ENCODE measurements at regions not wholly inside any gene's neighbourhood (a gene's known extent, or its start where the extent isn't known, plus 50 kb on each side); places are given as distances from the start of the nearest gene placed in this dataset.
"Not testable (repeated sequence)": the region's sequence is repeated elsewhere in the genome, so short reads cannot be mapped to it uniquely, and the experiment has no call there.

DNA sequence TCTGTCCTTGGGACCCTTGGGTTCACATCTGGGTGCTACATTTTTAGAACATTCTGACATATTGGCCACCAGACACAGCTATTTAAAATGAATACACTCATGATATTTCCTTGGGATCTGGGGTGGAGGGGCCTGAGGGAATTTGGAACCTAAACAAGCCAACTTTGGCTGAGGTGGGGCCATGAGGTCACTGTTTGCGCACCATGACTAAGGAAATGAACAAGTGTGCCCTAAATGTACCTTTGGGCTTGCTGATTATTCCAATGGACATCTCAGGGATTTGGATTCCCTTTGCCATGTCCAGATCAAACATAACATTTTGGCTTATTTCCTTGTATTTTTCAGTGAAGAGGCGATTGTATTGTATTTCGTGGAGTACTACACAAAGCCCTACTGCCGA is 80.5 kb upstream of the SEC11C start:
- no peak for DNase-seq

DNA sequence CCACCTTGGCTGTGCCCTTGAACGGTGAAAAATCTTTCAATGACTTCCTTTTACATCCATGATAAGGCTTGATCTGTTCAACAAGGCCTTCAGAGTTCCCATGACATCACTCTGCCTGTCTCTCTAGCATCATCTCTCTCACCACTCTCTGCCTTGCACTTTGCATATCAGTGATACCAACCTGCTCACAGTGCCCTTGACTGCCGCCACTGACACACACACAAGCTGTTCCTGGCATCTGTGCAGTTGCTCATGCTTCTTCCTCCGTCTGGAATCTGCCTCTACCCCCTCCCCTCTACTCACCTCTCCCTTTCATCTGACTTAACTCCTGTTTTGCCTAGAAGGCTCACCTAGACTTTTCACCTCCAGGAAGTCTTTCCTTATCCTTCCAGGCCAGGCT is 79.1 kb upstream of the SEC11C start:
- no peak for DNase-seq

DNA sequence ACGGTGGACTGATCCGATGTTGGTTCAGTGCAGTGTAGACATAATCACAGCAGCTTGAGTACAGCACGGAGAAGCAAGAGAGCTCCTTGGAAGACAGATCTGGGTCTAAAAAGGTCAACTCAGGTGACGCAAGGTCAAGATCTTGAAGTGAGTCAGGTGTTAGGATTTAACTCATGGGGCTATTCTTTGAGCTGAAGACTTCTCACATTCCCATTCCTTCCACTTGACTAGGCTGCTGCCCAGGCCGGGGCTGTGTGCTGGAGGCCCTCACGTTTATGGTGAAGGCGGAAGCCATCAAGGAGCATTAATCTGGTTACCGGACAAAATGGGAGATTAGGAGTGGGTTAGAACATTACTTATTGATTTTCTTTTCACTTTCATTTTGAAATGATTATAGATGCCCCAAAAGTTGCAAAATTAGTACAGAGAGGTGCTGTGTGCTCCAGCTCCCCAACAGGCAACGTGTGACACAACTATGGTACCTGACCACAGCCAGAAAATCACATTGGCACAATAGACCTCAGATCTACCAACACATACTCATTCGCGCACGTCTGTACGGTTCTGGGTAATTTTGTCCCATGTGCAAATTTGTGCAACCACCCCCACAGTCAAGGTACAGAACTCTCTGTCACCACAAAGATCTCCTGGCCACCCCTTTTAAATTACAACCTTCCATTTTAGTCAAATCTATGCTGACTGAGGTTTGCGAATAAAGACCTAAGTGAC is 77.6 kb upstream of the SEC11C start:
- DNase-seq, result peak; percentile 34

DNA sequence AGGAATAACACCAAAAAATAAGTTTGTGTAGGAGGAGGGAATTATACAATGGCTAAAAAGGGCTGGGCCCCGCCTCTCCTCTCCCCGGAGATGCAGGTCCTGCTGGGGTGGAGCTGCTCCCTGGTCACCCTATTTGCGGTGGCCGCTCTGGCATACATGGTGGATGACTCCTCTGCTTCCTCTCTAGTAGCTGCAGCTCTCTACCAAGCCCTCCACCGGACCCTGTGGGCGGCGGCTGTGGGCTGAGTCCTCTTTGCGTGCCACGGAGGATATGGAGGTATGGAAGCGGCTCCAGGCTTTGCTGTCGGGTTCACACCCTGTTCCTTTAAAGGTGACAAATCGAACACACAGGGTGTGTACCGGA is 77.1 kb upstream of the SEC11C start:
- DNase-seq, result no peak

DNA sequence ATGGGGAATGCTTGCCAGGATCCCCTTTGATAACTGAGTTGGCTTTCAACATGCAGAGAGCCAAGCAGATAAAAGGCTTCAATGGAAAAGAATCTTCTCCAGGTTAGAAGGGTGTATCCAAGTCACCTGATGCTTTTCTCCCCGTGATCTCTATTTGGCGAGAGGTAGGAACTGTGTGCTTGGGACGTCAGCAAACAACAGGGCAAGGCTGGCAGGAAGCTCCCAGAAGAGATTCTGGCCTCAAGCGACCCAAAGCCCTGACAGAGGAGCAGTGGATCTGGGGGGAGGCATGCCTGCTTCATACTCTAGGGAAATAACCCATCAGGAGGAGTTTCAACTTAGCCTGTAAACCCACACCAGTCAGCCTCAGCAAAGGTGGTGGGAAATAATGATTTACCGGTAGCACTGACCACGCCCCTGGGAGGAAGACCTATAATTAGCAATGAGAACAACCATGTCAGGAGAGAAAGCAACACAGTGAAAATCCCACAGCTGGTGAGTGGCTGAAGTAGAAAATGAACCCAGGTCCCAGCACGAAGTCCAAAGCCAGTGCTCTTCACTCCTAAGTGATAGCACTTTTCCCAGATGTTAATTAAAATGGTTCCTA is 76.3 kb upstream of the SEC11C start:
- no peak for DNase-seq

DNA sequence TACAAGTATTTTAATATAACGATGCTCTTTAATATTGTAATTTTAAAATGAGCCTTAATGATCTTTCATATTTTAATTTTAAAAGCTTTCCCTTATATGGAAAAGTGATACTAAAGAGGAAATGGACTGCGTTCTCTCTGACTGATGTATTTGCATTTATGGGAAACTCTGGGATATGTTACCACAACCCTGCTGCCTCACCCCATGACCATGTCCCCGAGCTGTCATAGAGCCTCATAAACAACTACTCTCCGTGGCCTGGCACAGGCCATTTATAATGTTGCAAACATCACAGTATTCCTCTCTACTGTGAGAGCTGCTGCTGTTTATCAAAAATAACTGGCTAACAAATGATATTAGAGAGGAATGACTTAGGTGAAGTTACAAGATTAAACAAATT is 75.8 kb upstream of the SEC11C start:
- DNase-seq, result no peak

DNA sequence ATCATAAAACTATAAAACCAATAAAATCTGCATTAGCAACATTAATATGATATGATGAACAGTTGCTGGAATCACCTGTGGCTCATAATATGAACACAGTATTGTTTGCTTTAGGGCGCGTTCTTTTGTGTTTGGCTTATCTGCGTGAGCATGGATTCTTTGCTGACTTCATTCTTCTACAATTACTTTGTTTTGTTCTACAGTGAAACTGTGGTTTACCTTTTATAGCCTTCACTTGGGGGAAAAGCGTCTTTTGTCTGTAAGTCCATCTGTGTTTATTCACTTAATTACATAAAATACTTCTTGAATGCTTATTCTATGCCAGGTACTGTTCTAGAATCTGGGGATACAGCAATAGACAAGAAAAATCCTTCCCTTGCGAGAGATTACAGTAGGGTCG is 74.0 kb upstream of the SEC11C start:
- no peak for DNase-seq

DNA sequence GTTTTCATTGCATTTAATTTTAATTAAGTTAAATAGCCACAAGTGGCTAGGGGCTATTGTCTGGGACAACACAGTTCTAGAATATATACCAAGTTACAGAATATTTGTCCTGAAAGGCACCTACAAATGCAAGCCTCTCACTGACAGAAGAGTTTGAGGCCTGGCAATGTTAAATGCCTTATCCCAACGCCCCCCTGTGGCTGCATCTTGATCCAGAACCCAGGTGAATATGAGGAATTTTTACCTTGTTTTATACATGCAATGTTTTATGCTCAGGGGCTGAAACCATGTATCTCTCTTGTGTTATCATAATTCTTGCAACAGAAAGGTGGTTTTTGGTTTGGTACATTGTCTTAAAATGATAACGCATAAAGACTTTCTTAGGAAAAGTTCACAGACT is 71.8 kb upstream of the SEC11C start:
- DNase-seq, result peak; percentile 12

DNA sequence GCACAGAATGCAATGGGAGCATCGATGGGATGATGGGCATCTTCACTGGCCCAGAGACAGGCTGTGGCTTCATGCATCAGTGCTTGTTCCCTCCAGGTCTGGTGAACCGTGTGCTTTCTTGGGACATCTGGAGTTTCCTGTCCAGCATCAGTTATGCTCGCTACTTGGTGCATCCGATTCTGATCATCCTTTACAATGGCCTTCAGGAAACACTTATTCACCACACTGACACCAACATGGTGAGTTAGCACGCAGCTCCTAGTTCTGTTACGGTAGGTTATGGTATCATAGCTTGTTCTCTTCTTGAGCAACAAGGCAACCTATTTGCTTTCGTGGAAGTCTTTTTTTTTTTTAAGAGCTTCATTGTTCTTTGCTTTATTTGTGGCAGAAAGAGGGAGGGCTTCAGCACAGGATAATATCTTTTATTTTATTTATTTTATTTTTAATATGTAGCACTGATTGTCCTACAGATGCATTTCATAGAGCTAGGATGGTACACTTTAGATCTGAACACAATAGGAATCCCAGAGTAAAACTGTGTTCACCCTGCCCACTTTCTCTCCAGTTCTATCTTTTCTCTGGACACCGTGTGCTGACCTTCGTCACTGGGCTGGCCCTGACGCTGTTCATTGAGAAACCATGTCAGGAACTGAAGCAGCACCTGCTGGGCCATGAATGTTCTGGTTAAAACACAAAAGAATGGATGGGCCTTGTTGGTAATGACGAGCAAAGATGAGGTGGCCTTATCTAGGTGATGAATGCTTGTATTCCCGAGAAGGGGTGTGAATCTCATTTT is 71.2 kb upstream of the SEC11C start:
- DNase-seq, result no peak

DNA sequence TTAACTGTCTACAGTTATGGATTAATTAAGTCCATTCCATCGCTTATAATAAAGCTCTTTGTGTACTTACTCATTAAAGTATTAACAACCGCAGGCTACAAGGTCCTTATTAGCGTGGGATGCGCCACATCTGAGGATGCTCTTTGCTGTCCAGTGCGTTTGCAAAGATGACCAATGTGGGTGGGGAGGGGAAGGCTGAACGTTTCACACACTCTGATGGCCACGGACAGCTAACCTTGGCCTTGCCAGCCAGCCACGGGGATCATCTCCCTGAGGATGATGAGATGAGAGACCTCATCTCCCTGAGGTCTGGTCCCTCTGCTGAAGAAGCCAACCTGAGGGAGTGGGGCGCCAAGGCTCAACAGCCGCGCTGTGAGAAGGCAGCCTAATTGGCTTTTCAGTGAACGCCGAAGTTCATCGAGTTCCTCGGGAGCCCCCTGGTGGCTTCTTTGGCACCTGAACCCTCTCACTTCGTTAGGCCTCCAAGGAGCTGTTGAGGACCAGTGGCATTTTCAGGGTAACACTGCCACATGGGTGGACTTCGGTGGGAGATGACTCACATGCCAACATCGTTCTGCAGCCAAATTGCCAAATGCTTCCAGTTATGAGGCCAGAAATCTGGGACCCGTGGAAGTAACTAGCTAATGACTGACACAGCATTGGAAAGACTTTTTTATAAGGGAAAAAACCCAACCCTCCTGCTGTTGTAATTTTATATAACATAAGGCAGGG is 69.3 kb upstream of the SEC11C start:
- peak; percentile 84 for DNase-seq

DNA sequence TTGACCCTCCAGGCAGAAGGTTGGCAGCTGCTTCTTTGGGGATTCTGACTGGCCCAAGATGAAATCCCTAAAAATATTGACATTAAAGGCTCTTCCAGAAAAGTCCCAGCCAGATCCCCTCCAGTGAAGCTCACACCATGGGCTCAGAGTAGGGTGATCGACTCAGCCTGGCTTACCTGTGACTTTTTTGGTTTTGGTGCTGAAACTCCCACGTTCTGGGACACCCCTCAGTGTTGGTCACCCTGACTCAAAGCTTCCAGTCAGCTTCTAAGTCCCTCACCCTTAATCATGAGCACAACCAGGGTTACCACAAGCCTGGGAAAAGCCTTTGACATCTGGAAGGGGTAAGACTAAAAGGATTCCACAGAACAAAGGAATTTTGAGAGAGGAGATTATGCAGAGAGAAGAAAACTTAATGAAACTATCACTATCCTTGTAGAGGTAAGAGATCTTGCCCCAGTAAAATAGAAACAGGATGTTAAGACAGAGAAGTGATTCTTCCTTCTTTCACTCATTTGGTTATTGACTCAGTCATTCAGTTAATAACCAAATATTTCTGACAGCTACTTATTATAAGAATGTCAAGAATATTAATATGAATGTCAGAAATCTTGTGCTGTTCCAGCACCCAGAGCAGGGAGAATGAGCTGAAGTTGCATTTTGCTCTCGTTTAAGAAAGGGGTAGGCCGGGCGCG is 66.8 kb upstream of the SEC11C start:
- DNase-seq, result peak; percentile 22

DNA sequence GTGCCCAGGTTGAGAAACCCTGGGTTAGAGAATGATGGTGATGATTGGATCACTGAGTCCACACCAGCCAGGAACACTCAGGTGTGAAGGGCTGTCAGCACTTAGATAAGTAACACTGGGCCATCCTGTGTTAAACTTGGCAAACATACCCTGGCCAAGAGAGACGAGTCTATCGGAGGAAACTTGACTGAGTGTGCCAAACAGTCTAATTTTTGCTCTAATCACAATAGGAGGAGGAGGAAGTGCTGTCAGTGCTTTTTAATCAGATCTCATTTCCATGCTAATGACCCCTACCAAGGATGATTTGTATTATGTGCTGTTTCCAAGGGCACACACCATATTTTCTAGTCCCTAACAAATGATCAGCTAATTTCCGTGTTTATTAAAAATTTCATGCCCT is 63.8 kb upstream of the SEC11C start:
- DNase-seq, result no peak

DNA sequence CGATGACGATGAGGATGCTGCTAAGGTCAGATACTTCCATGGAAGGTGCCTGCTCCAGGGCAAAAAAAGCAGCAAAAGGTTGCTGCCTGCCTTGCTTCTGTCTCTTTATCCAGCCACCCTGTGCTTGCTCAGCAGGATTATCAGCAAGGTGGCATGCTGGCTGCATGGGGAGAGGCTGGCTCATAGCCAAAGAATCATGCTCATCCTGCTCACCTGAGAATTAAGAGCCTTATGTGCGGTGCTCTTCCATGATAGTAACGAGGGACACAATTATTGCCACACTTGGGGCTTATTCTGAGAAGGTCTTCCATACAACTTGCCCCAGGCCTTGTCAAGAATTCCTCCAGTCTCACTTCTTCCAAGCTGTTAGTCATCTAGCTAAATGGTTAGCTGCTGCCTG is 60.4 kb upstream of the SEC11C start:
- no peak for DNase-seq

DNA sequence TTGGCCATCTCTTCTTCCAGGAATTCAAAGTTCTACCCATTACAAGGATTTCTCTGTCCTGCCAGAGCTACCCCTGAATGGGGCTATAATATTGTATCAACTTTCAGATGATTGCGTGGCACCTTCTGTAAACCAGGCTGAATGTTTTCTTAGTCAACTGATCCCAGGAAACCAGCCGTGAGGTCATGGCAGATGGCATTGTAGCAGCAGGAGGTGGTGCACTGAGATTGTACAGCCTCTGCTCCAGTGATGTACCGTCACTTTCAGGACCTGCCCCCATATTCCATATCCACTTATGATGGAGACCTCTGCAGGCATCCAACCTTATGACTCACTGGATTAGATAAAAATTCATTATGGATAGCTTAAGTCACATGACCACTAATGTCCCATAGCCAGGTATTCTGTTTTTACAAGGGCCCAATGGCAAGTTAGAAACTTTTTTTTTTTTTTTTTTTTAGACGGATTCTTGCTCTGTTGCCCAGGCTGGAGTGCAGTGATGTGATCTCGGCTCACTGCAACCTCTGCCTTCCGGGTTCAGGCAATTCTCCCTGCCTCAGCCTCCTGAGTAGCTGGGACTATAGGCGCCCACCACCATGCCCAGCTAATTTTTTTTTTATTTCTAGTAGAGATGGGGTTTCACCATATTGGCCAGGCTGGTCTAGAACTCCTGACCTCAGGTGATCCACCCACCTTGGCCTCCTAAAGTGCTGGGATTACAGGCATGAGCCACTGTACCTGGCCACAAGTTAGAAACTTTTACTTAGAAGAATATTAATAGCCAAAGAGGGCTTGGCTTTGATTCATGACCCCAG is 59.8 kb upstream of the SEC11C start:
- DNase-seq, result not testable (repeated sequence)

DNA sequence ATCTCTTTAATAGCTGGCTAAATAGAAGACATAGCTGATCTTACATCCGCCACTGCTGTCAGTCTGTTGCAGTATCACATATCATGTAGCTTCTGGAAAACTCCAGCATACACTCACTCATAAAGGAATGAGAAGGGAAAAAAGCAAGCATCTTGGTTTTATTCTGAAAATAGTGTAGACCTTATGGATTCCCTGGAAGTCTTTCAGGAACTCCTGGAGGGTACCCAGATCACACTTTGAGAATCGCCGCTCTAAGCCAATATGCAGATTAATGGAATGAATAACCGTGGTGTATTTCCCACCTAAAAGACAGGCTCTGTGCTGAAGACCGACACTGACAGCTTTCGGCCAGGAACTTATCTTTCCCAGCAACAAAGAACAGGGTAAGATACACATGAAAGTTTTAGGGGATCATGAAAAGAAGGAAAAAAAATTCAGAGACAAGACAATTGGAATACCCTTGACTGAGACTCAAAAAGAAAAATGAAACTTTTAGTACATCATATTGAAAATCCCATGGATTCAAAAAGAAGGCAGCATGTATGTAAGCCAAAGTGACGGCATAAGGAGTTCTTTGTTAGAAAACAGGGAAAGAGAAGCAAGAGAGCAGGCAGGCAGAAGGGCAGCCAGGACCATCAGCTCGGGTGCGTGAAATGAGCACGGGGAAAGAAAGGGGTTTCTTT is 56.4 kb upstream of the SEC11C start:
- no peak for DNase-seq

DNA sequence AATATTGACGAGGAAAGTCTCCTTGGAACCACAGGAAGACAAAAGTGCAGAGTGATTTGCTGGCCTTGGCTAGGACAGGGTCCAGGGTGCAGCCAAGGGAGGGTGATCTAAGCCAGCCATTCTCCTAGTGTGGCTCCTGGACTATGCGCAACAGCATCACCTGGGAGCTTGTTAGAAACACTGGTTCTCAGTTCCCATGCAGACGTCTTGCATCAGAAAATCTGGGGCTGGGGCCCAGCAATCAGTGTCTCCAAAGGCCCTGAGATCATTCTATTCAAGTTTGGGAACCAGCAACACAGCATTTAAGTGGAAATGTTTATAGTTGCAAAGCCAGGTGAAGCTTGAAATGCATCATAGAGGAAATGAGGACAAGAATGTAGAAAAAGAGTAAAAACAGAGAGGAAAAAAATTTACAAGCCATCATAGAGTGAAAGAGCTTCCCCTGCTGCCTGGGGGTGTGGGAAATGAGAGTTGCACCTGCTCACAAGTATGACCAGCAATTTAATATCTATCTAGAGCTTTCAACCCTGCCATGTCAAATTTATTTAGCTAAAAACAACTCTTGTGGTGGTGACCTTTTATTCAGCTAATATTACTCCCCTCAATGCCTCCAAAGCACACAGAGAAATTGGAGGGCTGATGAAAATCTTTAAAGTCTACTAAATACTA is 54.4 kb upstream of the SEC11C start:
- no peak for DNase-seq

DNA sequence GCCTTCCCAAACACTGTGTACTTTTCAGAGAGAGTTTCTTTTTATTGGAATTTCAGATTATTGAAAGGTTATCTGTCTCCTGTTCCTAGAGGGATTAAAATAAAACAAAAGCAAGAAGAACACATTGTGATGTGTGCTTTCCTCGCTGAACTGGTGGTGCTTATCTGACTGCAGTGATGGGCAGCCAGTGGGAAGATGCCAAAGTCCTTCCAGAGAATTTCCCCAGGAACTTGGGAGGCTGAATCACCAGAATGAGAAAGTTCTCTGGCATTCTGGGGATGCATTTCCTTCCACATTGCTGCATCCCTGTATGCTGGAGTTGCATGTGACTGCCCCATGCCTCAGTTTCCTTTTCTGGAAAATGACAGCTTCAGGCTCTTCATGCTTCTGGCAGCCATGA is 53.9 kb upstream of the SEC11C start:
- DNase-seq, result no peak

DNA sequence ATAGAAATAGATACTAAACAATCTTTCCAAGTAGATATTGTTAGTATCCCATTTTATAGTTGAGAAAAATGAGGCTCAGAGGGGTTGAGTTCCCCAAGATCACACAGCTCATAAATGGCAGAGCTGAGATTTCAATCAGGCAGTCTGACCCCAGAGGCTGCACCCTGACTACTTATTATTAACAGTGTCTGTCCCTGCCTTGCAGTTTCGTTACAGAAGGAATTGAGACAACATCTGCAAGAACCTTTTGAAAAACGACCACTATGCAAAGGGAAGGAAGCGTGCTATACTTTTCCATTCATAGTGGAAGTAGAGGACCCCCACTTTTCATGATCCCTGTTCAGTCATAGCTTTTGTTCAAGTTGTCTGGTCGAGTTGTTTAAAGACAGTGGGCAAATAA is 53.2 kb upstream of the SEC11C start:
- DNase-seq, result no peak

DNA sequence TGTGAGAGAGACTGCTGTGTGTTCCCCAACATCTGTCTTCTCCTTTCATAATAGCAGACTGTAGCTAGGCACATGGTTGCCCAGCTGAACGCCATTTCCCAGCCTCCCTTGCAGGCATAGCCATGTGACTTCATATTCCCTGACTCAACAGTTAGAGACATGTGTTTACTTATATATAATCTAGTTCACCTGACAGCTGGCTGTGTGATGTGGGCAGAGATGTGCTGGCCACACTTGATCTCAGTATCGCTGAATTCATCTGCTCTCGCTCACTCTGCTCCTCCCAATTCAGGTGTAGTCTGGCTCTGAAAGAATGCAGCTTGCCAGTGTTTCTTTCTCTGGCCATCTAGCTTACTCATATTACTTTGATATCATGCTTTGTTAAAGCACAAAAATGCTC is 52.3 kb upstream of the SEC11C start:
- peak; percentile 11 for DNase-seq
